Endothelial cell of umbilical vein (primary cell): ENCODE measurements at regions not wholly inside any gene's neighbourhood (a gene's known extent, or its start where the extent isn't known, plus 50 kb on each side); places are given as distances from the start of the nearest gene placed in this dataset.

Source experiments
- CTCF ChIP-seq, 2 donors: IDR thresholded peaks; 1 replicate in 1 of 2; 2 replicates in 1 of 2; pipeline ENCODE4 v1.5.1; 2011; ENCODE audit warnings: low read length in 2 of 2, mild to moderate bottlenecking in 2 of 2, moderate library complexity in 2 of 2, control low read depth in 1 of 2, inconsistent platforms in 1 of 2, low read depth in 1 of 2; ENCODE audit not compliant: insufficient read depth in 1 of 2; ENCODE audit errors: extremely low read depth in 1 of 2
- EZH2 ChIP-seq: IDR thresholded peaks from 2 replicates; pipeline ENCODE4 v1.6.1; 2012; ENCODE audit warnings: borderline replicate concordance, low read depth, mild to moderate bottlenecking, moderate library complexity, low read length, inconsistent platforms; ENCODE audit not compliant: severe bottlenecking
- GATA2 ChIP-seq: IDR thresholded peaks from 2 replicates; pipeline ENCODE4 v1.7.0; 2011; ENCODE audit warnings: low read depth, mild to moderate bottlenecking, moderate library complexity, mixed read lengths, low read length; ENCODE audit not compliant: insufficient read length, insufficient read depth
- POLR2A ChIP-seq: IDR thresholded peaks from 2 replicates; pipeline ENCODE4 v1.6.1; 2012; ENCODE audit warnings: low read depth, mild to moderate bottlenecking, control low read depth, low read length
- POLR2AphosphoS5 ChIP-seq: IDR thresholded peaks from 2 replicates; pipeline ENCODE4 v1.6.1; 2012; ENCODE audit warnings: low read depth, mild to moderate bottlenecking, control low read depth, low read length, moderate library complexity; ENCODE audit not compliant: insufficient read depth

GRCh38 chr4:187157380-187157958 is 433.8 kb upstream of the FAT1 start:
- TF ChIP-seq CTCF (IDR thresholded peaks at IDR 0.05; ENCODE audit: extremely low read depth in 1 of 2, insufficient read depth in 1 of 2, low read depth in 1 of 2, low read length in 2 of 2) (no peak), EZH2 (no peak), POLR2AphosphoS5 (no peak), POLR2A (no peak), GATA2 (no peak)
